Cardiac fibroblast (primary cell): ENCODE measurements at regions not wholly inside any gene's neighbourhood (a gene's known extent, or its start where the extent isn't known, plus 50 kb on each side); places are given as distances from the start of the nearest gene placed in this dataset.

Experiments
- DNase-seq, 2 donors: peaks; one replicate each; pipeline versions ENCODE4 v3.0.0 to v3.0.0-alpha.2; 2010; ENCODE audit warnings: low read depth in 2 of 2
- H3K4me3 ChIP-seq, 2 donors: replicated peaks in 1 of 2; 1 replicate in 1 of 2; 2 replicates in 1 of 2; pipeline ENCODE4 v1.5.1; 2011; ENCODE audit warnings: low read depth in 2 of 2, low read length in 2 of 2, mild to moderate bottlenecking in 2 of 2, moderate library complexity in 1 of 2
- CTCF ChIP-seq: IDR thresholded peaks from one replicate; pipeline ENCODE4 v1.5.1; 2011; ENCODE audit warnings: low read depth, mild to moderate bottlenecking, low read length, inconsistent platforms

GRCh38 chr5:68540798-68541590 lies 325.4 kb downstream of the PIK3R1 start:
- H3K4me3 ChIP-seq: no peak overlapping the region
- TF ChIP-seq CTCF: no peak
- no peak for DNase-seq

- no peak for TF ChIP-seq CTCF
- DNase-seq: no peak
Observed at GRCh38 chr5:68542207-68542606, 326.7 kb downstream of the PIK3R1 start.

GRCh38 chr5:68543212-68543611 lies 327.7 kb downstream of the PIK3R1 start:
- peak in 1 of 2 donors; percentile 36 for DNase-seq
- H3K4me3 ChIP-seq: no peak overlapping the region
- TF ChIP-seq CTCF: no peak

More at GRCh38 chr5:68542207-68542606, 326.7 kb downstream of the PIK3R1 start:
- H3K4me3 ChIP-seq: no peak overlapping the region

- no peak overlapping the region for H3K4me3 ChIP-seq
- TF ChIP-seq CTCF: no peak
- no peak for DNase-seq
Observed at GRCh38 chr5:68544091-68544647, 328.6 kb downstream of the PIK3R1 start.

- DNase-seq: no peak
- no peak for TF ChIP-seq CTCF
- no peak overlapping the region for H3K4me3 ChIP-seq
Observed at GRCh38 chr5:68544648-68545552, 329.3 kb downstream of the PIK3R1 start.

- no peak for DNase-seq
- H3K4me3 ChIP-seq: no peak overlapping the region
- TF ChIP-seq CTCF: no peak
Observed at GRCh38 chr5:68545636-68546295, 330.2 kb downstream of the PIK3R1 start.
